ENCODE measurements at regions not wholly inside any gene's neighbourhood (a gene's known extent, or its start where the extent isn't known, plus 50 kb on each side); places are given as distances from the start of the nearest gene placed in this dataset.
A peak's percentile ranks its signal among the peaks of the same experiment; 100 is the strongest.

GRCh38 chr11:109968299-109968698 lies 124.9 kb upstream of the ZC3H12C start:
- no peak for TF ChIP-seq CTCF (IDR thresholded peaks at IDR 0.05; ENCODE audit: extremely low read depth, missing control alignments)
- DNase-seq (ENCODE audit: low spot score), result no peak

- no peak for TF ChIP-seq CTCF (IDR thresholded peaks at IDR 0.05; ENCODE audit: extremely low read depth, missing control alignments)
- DNase-seq (ENCODE audit: low spot score), result no peak
Measured at GRCh38 chr11:109968781-109969180, 124.4 kb upstream of the ZC3H12C start.

GRCh38 chr11:109970516-109971183 lies 122.5 kb upstream of the ZC3H12C start:
- no peak for TF ChIP-seq CTCF (IDR thresholded peaks at IDR 0.05; ENCODE audit: extremely low read depth, missing control alignments)
- peak; percentile 39 for DNase-seq (ENCODE audit: low spot score)

- TF ChIP-seq CTCF (IDR thresholded peaks at IDR 0.05; ENCODE audit: extremely low read depth, missing control alignments), result no peak
- no peak for DNase-seq (ENCODE audit: low spot score)
Measured at GRCh38 chr11:109971184-109971523, 122.0 kb upstream of the ZC3H12C start.

- no peak for TF ChIP-seq CTCF (IDR thresholded peaks at IDR 0.05; ENCODE audit: extremely low read depth, missing control alignments)
- peak; percentile 42 for DNase-seq (ENCODE audit: low spot score)
Measured at GRCh38 chr11:109972181-109972715, 120.9 kb upstream of the ZC3H12C start.

- DNase-seq (ENCODE audit: low spot score), result no peak
- TF ChIP-seq CTCF (IDR thresholded peaks at IDR 0.05; ENCODE audit: extremely low read depth, missing control alignments), result no peak
Measured at GRCh38 chr11:109972939-109973338, 120.3 kb upstream of the ZC3H12C start.

GRCh38 chr11:109973486-109973885 lies 119.7 kb upstream of the ZC3H12C start:
- TF ChIP-seq CTCF (IDR thresholded peaks at IDR 0.05; ENCODE audit: extremely low read depth, missing control alignments), result no peak
- DNase-seq (ENCODE audit: low spot score), result no peak

All from GM20000 (cell line).